Mucosa of descending colon (tissue), 3 donors: ENCODE measurements at regions not wholly inside any gene's neighbourhood (a gene's known extent, or its start where the extent isn't known, plus 50 kb on each side); places are given as distances from the start of the nearest gene placed in this dataset.

ENCODE experiments used
- ATAC-seq: fragments of 200-7000 bp; cut with Tn5 transposase; one replicate; pipeline ENCODE4 v1.9.1; 2020; ENCODE audit warnings: mild to moderate bottlenecking, moderate library complexity
- DNase-seq, 3 donors: peaks; one replicate each; pipeline ENCODE4 v3.0.0-alpha.2; 2020
- H3K36me3 ChIP-seq: fragments of 200-600 bp; one replicate; pipeline ENCODE4 v1.8.0; 2021; ENCODE audit warnings: low read depth, mild to moderate bottlenecking
- H3K4me1 ChIP-seq: fragments of 200-600 bp; one replicate; pipeline ENCODE4 v1.8.0; 2021; ENCODE audit warnings: low read depth, mild to moderate bottlenecking
- H3K4me3 ChIP-seq: fragments of 200-600 bp; one replicate; pipeline ENCODE4 v1.8.0; 2021; ENCODE audit warnings: mild to moderate bottlenecking
- H3K9me3 ChIP-seq: fragments of 200-600 bp; one replicate; pipeline ENCODE4 v1.8.0; 2021; ENCODE audit warnings: mild to moderate bottlenecking
- CTCF ChIP-seq: fragments of 200-600 bp; IDR thresholded peaks from one replicate; pipeline ENCODE4 v1.8.0; 2022; ENCODE audit warnings: antibody characterized with exemption, mild to moderate bottlenecking
- intact Hi-C, 2 donors: fragments of 100-400 bp; cut with DNase I in 1 of 2; cut with micrococcal nuclease in 1 of 2; formaldehyde crosslinking; loops; one replicate each; pipeline versions ENCODE4 v1.11.0 to v1.11.1; 2022; cut with DNase I, micrococcal nuclease
- donor health status: DM: no; HTN: no; CAD: no; lungs with moderate emphysema.
- donor health status: DM: no; HTN: no; CAD: no.
- donor health status: DM: no; HTN: yes; CAD: no.

GRCh38 chr4:181677621-181678020 lies 565.6 kb upstream of the TENM3 start:
- TF ChIP-seq CTCF, result no peak
- no peaks in the 10 kb centered on the region for H3K9me3 ChIP-seq
- H3K4me3 ChIP-seq, result no peak overlapping the region
- ATAC-seq, result no peak
- no peaks in the 10 kb centered on the region for H3K4me1 ChIP-seq
- H3K36me3 ChIP-seq, result no peaks in the 10 kb centered on the region
- no peak for DNase-seq
- intact Hi-C loops, result no loop called here

- DNase-seq (no peak), ATAC-seq (no peak)
- Histone ChIP-seq H3K4me1 (no peaks in the 10 kb centered on the region), H3K4me3 (no peak overlapping the region), H3K9me3 (no peaks in the 10 kb centered on the region), H3K36me3 (no peaks in the 10 kb centered on the region)
- intact Hi-C loops, result no loop called here
- TF ChIP-seq CTCF, result no peak
These were observed 563.4 kb upstream of the TENM3 start for GRCh38 chr4:181679754-181680153.

GRCh38 chr4:181682367-181683047 lies 560.7 kb upstream of the TENM3 start:
- no peak for DNase-seq
- Histone ChIP-seq H3K36me3 (no peaks in the 10 kb centered on the region), H3K4me1 (no peaks in the 10 kb centered on the region), H3K9me3 (no peaks in the 10 kb centered on the region), H3K4me3 (no peak overlapping the region)
- ATAC-seq, result no peak
- no peak for TF ChIP-seq CTCF
- intact Hi-C loops, result no loop called here

GRCh38 chr4:181684310-181684709 lies 558.9 kb upstream of the TENM3 start:
- no peaks in the 10 kb centered on the region for H3K9me3 ChIP-seq
- intact Hi-C loops, result no loop called here
- no peaks in the 10 kb centered on the region for H3K36me3 ChIP-seq
- ATAC-seq (no peak), DNase-seq (no peak)
- H3K4me3 ChIP-seq, result no peak overlapping the region
- no peak for TF ChIP-seq CTCF
- H3K4me1 ChIP-seq, result no peaks in the 10 kb centered on the region

- DNase-seq (no peak), ATAC-seq (no peak)
- Histone ChIP-seq H3K4me3 (no peak overlapping the region), H3K4me1 (no peaks in the 10 kb centered on the region), H3K36me3 (no peaks in the 10 kb centered on the region), H3K9me3 (no peaks in the 10 kb centered on the region)
- no peak for TF ChIP-seq CTCF
- intact Hi-C loops, result no loop called here
These were observed 557.7 kb upstream of the TENM3 start for GRCh38 chr4:181685461-181685860.

GRCh38 chr4:181685911-181686310 lies 557.3 kb upstream of the TENM3 start:
- TF ChIP-seq CTCF, result no peak
- H3K36me3 ChIP-seq, result no peaks in the 10 kb centered on the region
- intact Hi-C loops, result no loop called here
- DNase-seq (no peak), ATAC-seq (no peak)
- no peaks in the 10 kb centered on the region for H3K9me3 ChIP-seq
- H3K4me1 ChIP-seq, result no peaks in the 10 kb centered on the region
- no peak overlapping the region for H3K4me3 ChIP-seq
